ENCODE measurements at regions not wholly inside any gene's neighbourhood (a gene's known extent, or its start where the extent isn't known, plus 50 kb on each side); places are given as distances from the start of the nearest gene placed in this dataset.

- TF ChIP-seq FOXO1 (CRISPR knock-in tag; IDR thresholded peaks at IDR 0.05) (peak; percentile 69; the same call in 1 of the 2 replicates), HNF1B (CRISPR knock-in tag; IDR thresholded peaks at IDR 0.05) (no peak), ATRX (CRISPR knock-in tag; IDR thresholded peaks at IDR 0.05; ENCODE audit: borderline replicate concordance) (no peak), ZBTB40 (IDR thresholded peaks at IDR 0.05) (no peak), ZBTB40 (CRISPR knock-in tag; IDR thresholded peaks at IDR 0.05) (no peak), MEF2D (CRISPR knock-in tag; IDR thresholded peaks at IDR 0.05) (no peak), ZNF788 (CRISPR knock-in tag; IDR thresholded peaks at IDR 0.05; ENCODE audit: borderline replicate concordance) (no peak), SP140L (CRISPR knock-in tag; IDR thresholded peaks at IDR 0.05; ENCODE audit: borderline replicate concordance) (no peak), HNRNPK (IDR thresholded peaks at IDR 0.05; ENCODE audit: low read depth, low read length, poor library complexity, severe bottlenecking) (no peak), ZNF629 (CRISPR knock-in tag; conservative IDR thresholded peaks at IDR 0.05) (no peak), ARNTL (CRISPR knock-in tag; IDR thresholded peaks at IDR 0.05) (no peak), THAP8 (CRISPR knock-in tag; IDR thresholded peaks at IDR 0.05; ENCODE audit: borderline replicate concordance) (no peak), HDAC1 (CRISPR knock-in tag; IDR thresholded peaks at IDR 0.05) (peak; percentile 25; the same call in 1 of the 2 replicates), CAMTA2 (CRISPR knock-in tag; IDR thresholded peaks at IDR 0.05; ENCODE audit: borderline replicate concordance) (no peak), NCOA2 (CRISPR knock-in tag; IDR thresholded peaks at IDR 0.05) (peak; percentile 62), FOXK2 (IDR thresholded peaks at IDR 0.05) (no peak), EZH2 (conservative IDR thresholded peaks at IDR 0.05; ENCODE audit: low read depth, low read length) (no peak)
These were observed 52.5 kb upstream of the OTOL1 start (continued) for GRCh38 chr3:161443921-161444693.

Data from HepG2 (cell line).